ENCODE measurements at regions not wholly inside any gene's neighbourhood (a gene's known extent, or its start where the extent isn't known, plus 50 kb on each side); places are given as distances from the start of the nearest gene placed in this dataset.

- WGBS, result 29% methylated on average over 1 of the region's 1 CpG
Measured at GRCh38 chr13:83531022-83531421, 351.3 kb downstream of the SLITRK1 start.

GRCh38 chr13:83516781-83517180 lies 365.5 kb downstream of the SLITRK1 start:
- Histone ChIP-seq H3K9ac (ENCODE audit: low read depth in 1 of 2, low read length in 2 of 2) (no peak overlapping the region), H3K27me3 (ENCODE audit: control insufficient read depth in 4 of 4, insufficient read depth in 4 of 4, low read length in 3 of 4) (no peaks in the 10 kb centered on the region), H3K4me3 (ENCODE audit: low read depth in 1 of 3, low read length in 3 of 3) (no peak overlapping the region), H3K9me3 (ENCODE audit: control insufficient read depth in 4 of 4, low read length in 3 of 4) (peaks cover 0 to 4% (median 1%) of the 10 kb centered on the region in 4 donors), H3K36me3 (ENCODE audit: control insufficient read depth in 4 of 4, insufficient read depth in 3 of 4, low read depth in 1 of 4, low read length in 3 of 4) (no peaks in the 10 kb centered on the region), H3K27ac (ENCODE audit: low read depth in 1 of 2, low read length in 2 of 2) (no peak overlapping the region), H3K4me1 (ENCODE audit: control insufficient read depth in 4 of 4, insufficient read depth in 4 of 4, low read length in 3 of 4) (no peaks in the 10 kb centered on the region)
- DNase-seq (ENCODE audit: low spot score), result no peak
- no peak for TF ChIP-seq CTCF (IDR thresholded peaks at IDR 0.05; ENCODE audit: low read depth, low read length, missing input control)
- no peak for TF ChIP-seq FOXA1 (IDR thresholded peaks at IDR 0.05)
- no peak for TF ChIP-seq ZBTB33 (IDR thresholded peaks at IDR 0.05)
- no peak for TF ChIP-seq NR2F2 (IDR thresholded peaks at IDR 0.05)
- no peak for TF ChIP-seq MAX (IDR thresholded peaks at IDR 0.05)
- no peak for TF ChIP-seq REST (IDR thresholded peaks at IDR 0.05)
- TF ChIP-seq RAD21 (IDR thresholded peaks at IDR 0.05), result no peak
- TF ChIP-seq FOXA2 (IDR thresholded peaks at IDR 0.05), result no peak
- TF ChIP-seq JUND (IDR thresholded peaks at IDR 0.05), result no peak
- TF ChIP-seq SP1 (IDR thresholded peaks at IDR 0.05), result no peak
- TF ChIP-seq EGR1 (IDR thresholded peaks at IDR 0.05; ENCODE audit: low read depth in 2 of 2), result no peak
- TF ChIP-seq YY1 (IDR thresholded peaks at IDR 0.05), result no peak
- TF ChIP-seq TAF1 (conservative IDR thresholded peaks at IDR 0.05), result no peak
- WGBS, result 90% methylated on average over 25 of the region's 25 CpGs

More at GRCh38 chr13:83531022-83531421, 351.3 kb downstream of the SLITRK1 start:
- Histone ChIP-seq H3K36me3 (ENCODE audit: control insufficient read depth in 4 of 4, insufficient read depth in 3 of 4, low read depth in 1 of 4, low read length in 3 of 4) (no peaks in the 10 kb centered on the region), H3K27me3 (ENCODE audit: control insufficient read depth in 4 of 4, insufficient read depth in 4 of 4, low read length in 3 of 4) (no peaks in the 10 kb centered on the region), H3K27ac (ENCODE audit: low read depth in 1 of 2, low read length in 2 of 2) (no peak overlapping the region), H3K4me3 (ENCODE audit: low read depth in 1 of 3, low read length in 3 of 3) (no peak overlapping the region), H3K9ac (ENCODE audit: low read depth in 1 of 2, low read length in 2 of 2) (no peak overlapping the region), H3K9me3 (ENCODE audit: control insufficient read depth in 4 of 4, low read length in 3 of 4) (peaks cover 0 to 4% (median 1%) of the 10 kb centered on the region in 4 donors), H3K4me1 (ENCODE audit: control insufficient read depth in 4 of 4, insufficient read depth in 4 of 4, low read length in 3 of 4) (no peaks in the 10 kb centered on the region)
- TF ChIP-seq REST (IDR thresholded peaks at IDR 0.05), result no peak
- TF ChIP-seq NR2F2 (IDR thresholded peaks at IDR 0.05), result no peak
- no peak for TF ChIP-seq ATF3 (IDR thresholded peaks at IDR 0.05)
- TF ChIP-seq EGR1 (IDR thresholded peaks at IDR 0.05; ENCODE audit: low read depth in 2 of 2), result no peak
- no peak for TF ChIP-seq FOXA2 (IDR thresholded peaks at IDR 0.05)
- no peak for TF ChIP-seq MAX (IDR thresholded peaks at IDR 0.05)
- TF ChIP-seq HNF4G (IDR thresholded peaks at IDR 0.05), result no peak
- TF ChIP-seq FOXA1 (IDR thresholded peaks at IDR 0.05), result no peak
- no peak for DNase-seq (ENCODE audit: low spot score)
